CD8-positive, alpha-beta memory T cell (primary cell): ENCODE measurements at regions not wholly inside any gene's neighbourhood (a gene's known extent, or its start where the extent isn't known, plus 50 kb on each side); places are given as distances from the start of the nearest gene placed in this dataset.

ENCODE experiments used
- CTCF ChIA-PET: fragments of 350-600 bp; sonication (Branson Sonifier 250); formaldehyde crosslinking; loops from one replicate; lab custom pipeline; 2021; ENCODE audit warnings: antibody characterized with exemption; lab: Charles Lee
- POLR2A ChIA-PET: fragments of 350-600 bp; sonication (Branson Sonifier 250); formaldehyde crosslinking; loops from one replicate; lab custom pipeline; 2021; ENCODE audit warnings: antibody characterized with exemption; lab: Charles Lee
- DNase-seq, 5 donors: peaks; one replicate each; pipeline versions ENCODE4 v3.0.0 to v3.0.0-alpha.2; 2020 to 2022; ENCODE audit warnings: mixed read lengths in 1 of 5
- H3K27ac ChIP-seq: one replicate; pipeline ENCODE4 v1.7.0; 2013; ENCODE audit warnings: low read depth, mild to moderate bottlenecking, low read length, moderate library complexity
- H3K27me3 ChIP-seq: 2 replicates; pipeline ENCODE4 v1.7.0; 2013; ENCODE audit warnings: low read length, mild to moderate bottlenecking; ENCODE audit not compliant: insufficient read depth, poor library complexity, severe bottlenecking
- H3K36me3 ChIP-seq: 2 replicates; pipeline ENCODE4 v1.7.0; 2013; ENCODE audit warnings: mild to moderate bottlenecking, low read length, moderate library complexity; ENCODE audit not compliant: insufficient read depth
- H3K4me1 ChIP-seq: 2 replicates; pipeline ENCODE4 v1.7.0; 2013; ENCODE audit warnings: mild to moderate bottlenecking, low read length, moderate library complexity; ENCODE audit not compliant: insufficient read depth
- H3K4me3 ChIP-seq: 2 replicates; pipeline ENCODE4 v1.7.0; 2013; ENCODE audit warnings: mild to moderate bottlenecking, low read length
- H3K9me3 ChIP-seq: 2 replicates; pipeline ENCODE4 v1.7.0; 2013; ENCODE audit warnings: mild to moderate bottlenecking, low read length
- H3K27ac Mint-ChIP-seq, 8 donors: one replicate each; pipeline ENCODE4 v1.8.0; 2020 to 2021; ENCODE audit warnings: mixed read lengths in 8 of 8, mild to moderate bottlenecking in 6 of 8, inconsistent platforms in 3 of 8, moderate library complexity in 3 of 8
- H3K27me3 Mint-ChIP-seq, 2 donors: one replicate each; pipeline ENCODE4 v1.8.0; 2020 to 2021; ENCODE audit warnings: mixed read lengths in 2 of 2, mild to moderate bottlenecking in 1 of 2, moderate library complexity in 1 of 2
- H3K36me3 Mint-ChIP-seq, 3 donors: one replicate each; pipeline ENCODE4 v1.8.0; 2020 to 2021; ENCODE audit warnings: mixed read lengths in 3 of 3, inconsistent platforms in 1 of 3, mild to moderate bottlenecking in 1 of 3
- H3K4me1 Mint-ChIP-seq, 3 donors: one replicate each; pipeline ENCODE4 v1.8.0; 2020 to 2021; ENCODE audit warnings: mixed read lengths in 3 of 3, inconsistent platforms in 1 of 3, mild to moderate bottlenecking in 1 of 3
- H3K4me3 Mint-ChIP-seq, 7 donors: one replicate each; pipeline ENCODE4 v1.8.0; 2020 to 2021; ENCODE audit warnings: mixed read lengths in 7 of 7, mild to moderate bottlenecking in 6 of 7, moderate library complexity in 4 of 7, inconsistent platforms in 2 of 7
- H3K9me3 Mint-ChIP-seq, 5 donors: one replicate each; pipeline ENCODE4 v1.8.0; 2020 to 2022; ENCODE audit warnings: mixed read lengths in 5 of 5, mild to moderate bottlenecking in 3 of 5, moderate library complexity in 2 of 5, inconsistent platforms in 1 of 5

DNA sequence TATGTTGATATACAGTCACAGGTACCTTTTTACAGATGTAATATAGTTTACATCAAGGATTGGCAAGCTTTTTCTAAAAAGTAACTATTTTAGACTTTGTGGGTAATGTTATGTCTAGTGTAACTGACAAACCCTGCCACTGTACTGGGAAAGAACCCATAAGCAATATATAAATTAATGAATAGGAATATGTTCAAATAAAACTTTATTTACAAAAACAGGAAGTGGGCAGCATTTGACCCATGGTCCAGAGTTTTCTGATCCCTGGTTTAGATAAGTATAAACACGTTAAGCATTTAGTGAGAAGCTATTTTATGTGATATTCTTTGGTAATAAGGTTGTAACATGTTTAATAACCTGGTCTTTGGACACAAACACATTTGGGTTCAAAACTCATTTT is 915.2 kb upstream of the ROBO1 start:
- CTCF ChIA-PET, result no interaction called here
- Mint-ChIP-seq H3K9me3 (peaks cover 0 to 21% (median 10%) of the 10 kb centered on the region in 5 donors), H3K27ac (no peak overlapping the region)

DNA sequence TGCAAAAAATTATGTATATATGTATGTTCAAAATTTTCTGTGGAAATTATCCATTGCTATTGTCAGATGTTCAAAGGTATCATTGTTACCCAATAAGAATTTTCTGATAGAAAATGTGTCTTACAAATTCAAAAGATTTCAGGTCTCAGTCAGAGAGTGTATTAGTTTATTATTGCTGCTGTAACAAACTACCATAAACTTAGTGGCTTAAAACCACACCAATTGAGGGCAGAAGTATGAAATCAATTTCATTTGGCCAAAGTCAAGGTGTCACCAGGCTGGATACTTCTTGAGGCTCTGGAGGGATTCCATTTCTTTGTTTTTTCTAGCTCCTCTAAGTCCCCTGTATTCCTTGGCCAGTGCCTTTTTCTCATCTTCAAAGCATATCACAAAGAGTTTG is 914.4 kb upstream of the ROBO1 start:
- ChIA-PET CTCF (no interaction called here), POLR2A (no interaction called here)
- Histone ChIP-seq H3K4me1 (no peaks in the 10 kb centered on the region), H3K4me3 (no peak overlapping the region), H3K27me3 (no peaks in the 10 kb centered on the region), H3K27ac (no peak overlapping the region), H3K9me3 (no peaks in the 10 kb centered on the region), H3K36me3 (no peaks in the 10 kb centered on the region)
- Mint-ChIP-seq H3K4me1 (no peaks in the 10 kb centered on the region), H3K27me3 (no peaks in the 10 kb centered on the region), H3K9me3 (peaks cover 0 to 21% (median 14%) of the 10 kb centered on the region in 5 donors), H3K36me3 (no peaks in the 10 kb centered on the region), H3K27ac (no peak overlapping the region), H3K4me3 (no peak overlapping the region)
- DNase-seq, result no peak

More for the DNA sequence above, 915.2 kb upstream of the ROBO1 start:
- Histone ChIP-seq H3K4me3 (no peak overlapping the region), H3K9me3 (no peaks in the 10 kb centered on the region), H3K27me3 (no peaks in the 10 kb centered on the region), H3K27ac (no peak overlapping the region), H3K36me3 (no peaks in the 10 kb centered on the region), H3K4me1 (no peaks in the 10 kb centered on the region)
- H3K4me3 Mint-ChIP-seq, result no peak overlapping the region
- DNase-seq, result no peak
- no peaks in the 10 kb centered on the region for H3K36me3 Mint-ChIP-seq
- H3K27me3 Mint-ChIP-seq, result no peaks in the 10 kb centered on the region
- no peaks in the 10 kb centered on the region for H3K4me1 Mint-ChIP-seq
- POLR2A ChIA-PET, result no interaction called here

DNA sequence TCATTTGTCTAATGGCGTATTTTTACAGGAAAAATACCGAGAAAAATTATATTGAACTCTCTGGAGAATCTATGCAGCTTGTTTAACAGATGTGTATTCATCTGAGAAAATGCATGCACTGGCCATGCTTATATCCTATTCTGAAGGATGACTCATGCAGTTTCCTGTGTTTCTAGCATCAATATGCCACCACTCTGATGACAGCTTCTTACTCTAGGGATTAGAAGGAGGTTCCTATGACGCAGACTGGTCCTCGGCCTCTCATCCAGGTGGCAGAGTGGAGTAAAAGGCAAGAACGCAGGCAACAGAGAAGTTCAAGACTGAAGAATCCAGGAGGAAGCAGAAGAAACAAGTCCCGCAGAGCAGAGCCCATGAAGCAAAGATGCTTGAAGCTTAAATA is 910.0 kb upstream of the ROBO1 start:
- Mint-ChIP-seq H3K27ac (no peak overlapping the region), H3K4me3 (no peak overlapping the region), H3K36me3 (no peaks in the 10 kb centered on the region), H3K4me1 (no peaks in the 10 kb centered on the region), H3K9me3 (peaks cover 4 to 32% (median 12%) of the 10 kb centered on the region in 5 donors), H3K27me3 (no peaks in the 10 kb centered on the region)
- Histone ChIP-seq H3K36me3 (no peaks in the 10 kb centered on the region), H3K4me1 (no peaks in the 10 kb centered on the region), H3K9me3 (no peaks in the 10 kb centered on the region), H3K4me3 (no peak overlapping the region), H3K27me3 (no peaks in the 10 kb centered on the region), H3K27ac (no peak overlapping the region)
- DNase-seq, result no peak
- CTCF ChIA-PET, result no interaction called here
- POLR2A ChIA-PET, result no interaction called here

DNA sequence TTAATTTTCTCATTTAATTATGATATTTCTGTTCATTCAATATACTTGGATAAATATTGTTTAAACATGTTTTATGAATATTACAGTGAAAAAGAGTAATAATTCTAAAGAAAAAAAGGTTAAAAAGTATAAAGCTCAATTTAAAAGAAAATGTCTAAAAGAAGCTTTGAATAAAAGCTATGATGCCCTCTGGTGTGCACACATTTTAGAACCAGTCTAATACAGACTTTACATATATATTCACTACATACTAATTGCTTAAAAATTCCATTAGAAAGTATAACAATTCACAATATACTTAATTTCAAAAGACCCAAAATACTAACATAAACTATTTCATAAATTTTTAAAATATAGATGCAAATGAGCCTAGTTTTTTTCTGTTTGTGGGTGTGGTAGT is 909.1 kb upstream of the ROBO1 start:
- Histone ChIP-seq H3K36me3 (no peaks in the 10 kb centered on the region), H3K27me3 (no peaks in the 10 kb centered on the region), H3K27ac (no peak overlapping the region), H3K4me1 (no peaks in the 10 kb centered on the region), H3K4me3 (no peak overlapping the region), H3K9me3 (no peaks in the 10 kb centered on the region)
- H3K9me3 Mint-ChIP-seq, result peaks cover 4 to 33% (median 9%) of the 10 kb centered on the region in 5 donors
- POLR2A ChIA-PET, result no interaction called here
- CTCF ChIA-PET, result no interaction called here
- no peak for DNase-seq
- no peaks in the 10 kb centered on the region for H3K36me3 Mint-ChIP-seq
- H3K27ac Mint-ChIP-seq, result no peak overlapping the region
- H3K4me3 Mint-ChIP-seq, result no peak overlapping the region
- no peaks in the 10 kb centered on the region for H3K4me1 Mint-ChIP-seq
- no peaks in the 10 kb centered on the region for H3K27me3 Mint-ChIP-seq

DNA sequence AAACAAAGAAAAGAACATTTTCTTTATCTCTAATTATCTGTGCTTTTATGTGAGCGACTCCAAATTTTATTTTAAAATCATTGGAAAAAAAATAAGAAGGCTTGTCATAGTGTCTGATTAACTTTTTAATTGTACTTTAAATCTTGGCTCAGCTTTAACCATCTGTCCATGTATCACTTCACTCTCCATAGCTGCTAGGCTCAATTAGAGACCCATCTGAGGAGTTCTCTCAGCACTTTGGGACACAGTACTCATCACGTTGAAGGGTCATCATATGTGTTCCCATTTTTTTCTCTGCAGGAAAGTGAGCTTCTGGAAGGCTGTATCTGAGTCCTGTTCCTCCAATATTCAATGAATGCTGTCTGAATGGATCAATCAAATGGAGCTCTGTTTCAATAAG is 908.5 kb upstream of the ROBO1 start:
- Histone ChIP-seq H3K36me3 (no peaks in the 10 kb centered on the region), H3K4me3 (no peak overlapping the region), H3K27me3 (no peaks in the 10 kb centered on the region), H3K27ac (no peak overlapping the region), H3K9me3 (no peaks in the 10 kb centered on the region), H3K4me1 (no peaks in the 10 kb centered on the region)
- H3K27ac Mint-ChIP-seq, result no peak overlapping the region
- DNase-seq, result no peak
- H3K36me3 Mint-ChIP-seq, result no peaks in the 10 kb centered on the region
- H3K4me1 Mint-ChIP-seq, result no peaks in the 10 kb centered on the region
- ChIA-PET CTCF (no interaction called here), POLR2A (no interaction called here)
- H3K4me3 Mint-ChIP-seq, result no peak overlapping the region
- peaks cover 4 to 33% (median 9%) of the 10 kb centered on the region in 5 donors for H3K9me3 Mint-ChIP-seq
- no peaks in the 10 kb centered on the region for H3K27me3 Mint-ChIP-seq

DNA sequence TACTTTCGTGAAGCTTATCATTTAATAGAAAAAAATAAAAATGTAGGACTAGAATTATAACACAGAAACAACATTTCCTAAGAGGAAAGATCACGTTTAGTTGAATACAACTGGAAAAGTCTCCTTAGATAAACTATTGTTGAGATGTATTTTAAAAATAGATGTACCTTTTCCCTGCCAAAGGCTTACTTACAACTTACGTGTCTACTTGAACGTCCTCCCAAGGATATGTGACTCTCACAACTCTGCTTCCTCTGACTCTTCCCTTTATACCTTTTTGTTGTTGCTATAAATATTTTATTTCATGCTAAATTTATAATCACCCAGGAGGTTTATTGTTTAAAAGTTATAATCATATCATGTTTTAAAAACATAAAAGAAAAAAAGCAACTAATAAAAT is 908.0 kb upstream of the ROBO1 start:
- Mint-ChIP-seq H3K4me3 (no peak overlapping the region), H3K9me3 (peaks cover 6 to 33% (median 9%) of the 10 kb centered on the region in 5 donors), H3K27ac (no peak overlapping the region), H3K4me1 (no peaks in the 10 kb centered on the region), H3K36me3 (no peaks in the 10 kb centered on the region), H3K27me3 (no peaks in the 10 kb centered on the region)
- Histone ChIP-seq H3K36me3 (no peaks in the 10 kb centered on the region), H3K4me3 (no peak overlapping the region), H3K4me1 (no peaks in the 10 kb centered on the region), H3K27ac (no peak overlapping the region), H3K27me3 (no peaks in the 10 kb centered on the region), H3K9me3 (no peaks in the 10 kb centered on the region)
- DNase-seq, result no peak
- ChIA-PET POLR2A (no interaction called here), CTCF (no interaction called here)

DNA sequence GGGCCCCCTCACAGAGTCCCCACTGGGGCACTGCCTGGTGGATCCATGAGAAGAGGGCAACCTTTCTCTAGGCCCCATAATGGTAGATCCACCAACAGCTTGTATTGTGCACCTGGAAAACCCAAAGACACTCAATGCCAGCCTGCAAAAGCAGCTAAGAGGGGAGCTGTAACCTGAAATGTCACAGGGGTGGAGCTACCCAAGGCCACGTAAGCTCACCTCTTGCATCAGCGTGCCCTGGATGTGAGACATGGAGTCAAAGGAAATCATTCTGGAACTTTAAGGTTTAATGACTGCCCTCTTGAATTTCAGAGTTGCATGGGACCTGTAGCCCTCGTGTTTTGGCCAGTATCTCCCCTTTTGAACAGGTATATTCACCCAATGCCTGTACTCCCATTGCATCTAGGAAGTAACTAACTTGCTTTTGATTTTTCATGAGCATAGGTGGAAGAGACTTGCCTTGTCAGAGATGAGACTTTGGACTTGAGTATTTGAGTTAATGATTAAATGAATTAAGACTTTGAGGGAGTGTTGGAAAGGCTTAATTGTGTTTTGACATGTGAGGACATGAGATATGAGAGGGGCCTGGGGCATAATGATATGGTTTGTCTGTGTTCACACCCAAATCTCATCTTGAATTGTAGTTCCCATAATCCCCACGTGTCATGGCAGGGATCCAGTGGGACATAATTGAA is 900.9 kb upstream of the ROBO1 start:
- DNase-seq, result no peak
- Mint-ChIP-seq H3K4me3 (no peak overlapping the region), H3K4me1 (no peaks in the 10 kb centered on the region), H3K36me3 (no peaks in the 10 kb centered on the region), H3K9me3 (peaks cover 4 to 31% (median 25%) of the 10 kb centered on the region in 5 donors), H3K27ac (no peak overlapping the region), H3K27me3 (no peaks in the 10 kb centered on the region)
- Histone ChIP-seq H3K36me3 (no peaks in the 10 kb centered on the region), H3K4me3 (no peak overlapping the region), H3K4me1 (no peaks in the 10 kb centered on the region), H3K27me3 (no peaks in the 10 kb centered on the region), H3K9me3 (no peaks in the 10 kb centered on the region), H3K27ac (no peak overlapping the region)
- ChIA-PET POLR2A (no interaction called here), CTCF (no interaction called here)

DNA sequence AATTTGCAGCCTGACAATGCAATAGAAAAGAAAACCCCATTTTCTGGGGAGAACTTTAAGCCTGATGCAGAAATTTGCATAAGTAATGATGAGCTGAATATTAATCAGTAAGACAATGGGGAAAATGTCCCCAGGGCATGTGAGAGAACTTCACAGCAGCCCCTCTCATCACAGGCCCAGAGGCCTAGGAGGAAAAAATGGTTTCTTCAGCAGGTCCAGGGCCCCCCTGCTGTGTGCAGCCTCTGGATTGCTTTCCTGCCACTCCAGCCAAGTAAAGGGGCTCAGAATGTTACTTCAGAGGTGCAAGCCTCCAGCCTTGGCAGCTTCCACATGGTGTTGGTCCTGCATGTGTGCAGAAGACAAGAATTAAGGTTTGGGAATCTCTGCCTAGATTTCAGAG is 900.3 kb upstream of the ROBO1 start:
- Mint-ChIP-seq H3K27ac (no peak overlapping the region), H3K9me3 (peaks cover 4 to 27% (median 24%) of the 10 kb centered on the region in 5 donors), H3K27me3 (no peaks in the 10 kb centered on the region), H3K36me3 (no peaks in the 10 kb centered on the region), H3K4me1 (no peaks in the 10 kb centered on the region), H3K4me3 (no peak overlapping the region)
- H3K4me3 ChIP-seq, result no peak overlapping the region
- H3K36me3 ChIP-seq, result no peaks in the 10 kb centered on the region
- H3K9me3 ChIP-seq, result no peaks in the 10 kb centered on the region
- no peak for DNase-seq
- no peaks in the 10 kb centered on the region for H3K4me1 ChIP-seq
- no peaks in the 10 kb centered on the region for H3K27me3 ChIP-seq
- ChIA-PET CTCF (no interaction called here), POLR2A (no interaction called here)
- no peak overlapping the region for H3K27ac ChIP-seq
